ENCODE measurements at regions not wholly inside any gene's neighbourhood (a gene's known extent, or its start where the extent isn't known, plus 50 kb on each side); places are given as distances from the start of the nearest gene placed in this dataset.

DNA sequence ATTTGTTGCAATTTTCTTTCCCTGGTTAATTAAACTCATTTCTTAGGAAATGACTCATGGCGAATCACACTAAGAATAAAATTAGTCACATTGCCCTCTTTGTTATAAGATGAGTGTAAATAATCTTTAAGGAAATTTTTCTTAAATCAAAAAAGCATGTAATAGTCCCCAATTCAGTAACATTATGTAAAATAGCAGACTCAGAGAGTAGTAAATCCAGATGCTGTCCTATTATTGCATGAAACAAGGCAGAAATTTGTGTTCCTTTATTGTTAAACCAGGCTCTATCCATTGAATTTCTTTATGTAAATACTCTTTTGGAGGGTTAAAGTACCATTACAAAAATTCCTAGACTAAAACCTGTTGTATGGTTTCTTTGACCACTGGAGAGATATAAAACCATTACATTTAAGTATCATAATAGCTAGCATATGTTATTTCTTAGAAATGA, 154.5 kb upstream of the C1orf87 start:
- Histone ChIP-seq H3K4me1 (ENCODE audit: control insufficient read depth in 1 of 2, insufficient read depth in 2 of 2, low read length in 2 of 2) (peaks cover 4 to 12% of the 10 kb centered on the region in 2 experiments; a peak in 3 of 4 replicates), H3K9me3 (ENCODE audit: control insufficient read depth in 1 of 2, insufficient read depth in 1 of 2, low read depth in 1 of 2, low read length in 2 of 2) (no peaks in the 10 kb centered on the region; a peak in 1 of 4 replicates), H3K9ac (ENCODE audit: low read length) (no peak overlapping the region), H3K79me2 (ENCODE audit: insufficient read depth, low read length) (no peaks in the 10 kb centered on the region), H3K27me3 (ENCODE audit: insufficient read depth, low read length) (no peaks in the 10 kb centered on the region), H3K9me2 (ENCODE audit: insufficient read depth) (no peaks in the 10 kb centered on the region), H3K27ac (ENCODE audit: low read depth, low read length) (no peak overlapping the region), H3K4me2 (ENCODE audit: low read length) (peak overlapping the region; percentile 27; the same call in 1 of the 2 replicates), H3K36me3 (ENCODE audit: control insufficient read depth in 1 of 2, insufficient read depth in 2 of 2, low read length in 2 of 2) (no peaks in the 10 kb centered on the region), H2AFZ (ENCODE audit: low read depth, low read length, poor library complexity, severe bottlenecking) (peak overlapping the region; percentile 46), H4K20me1 (ENCODE audit: insufficient read depth) (no peaks in the 10 kb centered on the region), H3K4me3 (replicated peaks in 1 of 2; ENCODE audit: low read depth in 1 of 2, low read length in 2 of 2) (no peak overlapping the region)
- ChIA-PET CTCF (no interaction called here), RAD21 (ENCODE audit: low non-redundant PET in 1 of 2, low total read pairs in 2 of 2, uncharacterized antibody in 2 of 2, unreplicated experiment in 2 of 2) (no interaction called here), POLR2A (no interaction called here)
- ATAC-seq (no peak), DNase-seq (ENCODE audit: low read depth, low spot score) (peak; percentile 7)
- intact Hi-C loops (cut with micrococcal nuclease), result no loop called here
- TF ChIP-seq SP1 (IDR thresholded peaks at IDR 0.05; ENCODE audit: low read depth) (peak; percentile 59), EGR1 (IDR thresholded peaks at IDR 0.05; ENCODE audit: low read depth) (no peak), JUND (IDR thresholded peaks at IDR 0.05) (peak; percentile 75), SRF (IDR thresholded peaks at IDR 0.05; ENCODE audit: low read depth) (peak; percentile 38; the same call in 1 of the 2 replicates), ELF1 (IDR thresholded peaks at IDR 0.05; ENCODE audit: borderline replicate concordance, low read depth) (no peak), CEBPB (IDR thresholded peaks at IDR 0.05; ENCODE audit: low read depth) (0 out of 2 replicates have a peak, but pooled peaks have one; percentile 22), FOSL1 (IDR thresholded peaks at IDR 0.05; ENCODE audit: low read depth) (peak; percentile 89), RAD21 (IDR thresholded peaks at IDR 0.05; ENCODE audit: low read depth) (no peak)
- TF ChIP-seq, protein P1, sequence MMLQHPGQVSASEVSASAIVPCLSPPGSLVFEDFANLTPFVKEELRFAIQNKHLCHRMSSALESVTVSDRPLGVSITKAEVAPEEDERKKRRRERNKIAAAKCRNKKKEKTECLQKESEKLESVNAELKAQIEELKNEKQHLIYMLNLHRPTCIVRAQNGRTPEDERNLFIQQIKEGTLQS (IDR thresholded peaks at IDR 0.05), result no peak
- TF ChIP-seq, protein P2, sequence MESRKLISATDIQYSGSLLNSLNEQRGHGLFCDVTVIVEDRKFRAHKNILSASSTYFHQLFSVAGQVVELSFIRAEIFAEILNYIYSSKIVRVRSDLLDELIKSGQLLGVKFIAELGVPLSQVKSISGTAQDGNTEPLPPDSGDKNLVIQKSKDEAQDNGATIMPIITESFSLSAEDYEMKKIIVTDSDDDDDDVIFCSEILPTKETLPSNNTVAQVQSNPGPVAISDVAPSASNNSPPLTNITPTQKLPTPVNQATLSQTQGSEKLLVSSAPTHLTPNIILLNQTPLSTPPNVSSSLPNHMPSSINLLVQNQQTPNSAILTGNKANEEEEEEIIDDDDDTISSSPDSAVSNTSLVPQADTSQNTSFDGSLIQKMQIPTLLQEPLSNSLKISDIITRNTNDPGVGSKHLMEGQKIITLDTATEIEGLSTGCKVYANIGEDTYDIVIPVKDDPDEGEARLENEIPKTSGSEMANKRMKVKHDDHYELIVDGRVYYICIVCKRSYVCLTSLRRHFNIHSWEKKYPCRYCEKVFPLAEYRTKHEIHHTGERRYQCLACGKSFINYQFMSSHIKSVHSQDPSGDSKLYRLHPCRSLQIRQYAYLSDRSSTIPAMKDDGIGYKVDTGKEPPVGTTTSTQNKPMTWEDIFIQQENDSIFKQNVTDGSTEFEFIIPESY (IDR thresholded peaks at IDR 0.05; ENCODE audit: extremely low read depth, insufficient replicate concordance, low read length), result no peak
- BruUV-seq (replicated peaks), result no TSS peak

All from HCT116 (cell line).